GM12874 (cell line): ENCODE measurements at regions not wholly inside any gene's neighbourhood (a gene's known extent, or its start where the extent isn't known, plus 50 kb on each side); places are given as distances from the start of the nearest gene placed in this dataset.

ENCODE experiments used
- TF ChIP-seq, protein P1 (sequence below): IDR thresholded peaks from 2 replicates; pipeline ENCODE4 v1.5.1; 2011; ENCODE audit warnings: low read depth, mild to moderate bottlenecking, control low read depth, low read length, moderate library complexity; ENCODE audit not compliant: insufficient read depth

DNA sequence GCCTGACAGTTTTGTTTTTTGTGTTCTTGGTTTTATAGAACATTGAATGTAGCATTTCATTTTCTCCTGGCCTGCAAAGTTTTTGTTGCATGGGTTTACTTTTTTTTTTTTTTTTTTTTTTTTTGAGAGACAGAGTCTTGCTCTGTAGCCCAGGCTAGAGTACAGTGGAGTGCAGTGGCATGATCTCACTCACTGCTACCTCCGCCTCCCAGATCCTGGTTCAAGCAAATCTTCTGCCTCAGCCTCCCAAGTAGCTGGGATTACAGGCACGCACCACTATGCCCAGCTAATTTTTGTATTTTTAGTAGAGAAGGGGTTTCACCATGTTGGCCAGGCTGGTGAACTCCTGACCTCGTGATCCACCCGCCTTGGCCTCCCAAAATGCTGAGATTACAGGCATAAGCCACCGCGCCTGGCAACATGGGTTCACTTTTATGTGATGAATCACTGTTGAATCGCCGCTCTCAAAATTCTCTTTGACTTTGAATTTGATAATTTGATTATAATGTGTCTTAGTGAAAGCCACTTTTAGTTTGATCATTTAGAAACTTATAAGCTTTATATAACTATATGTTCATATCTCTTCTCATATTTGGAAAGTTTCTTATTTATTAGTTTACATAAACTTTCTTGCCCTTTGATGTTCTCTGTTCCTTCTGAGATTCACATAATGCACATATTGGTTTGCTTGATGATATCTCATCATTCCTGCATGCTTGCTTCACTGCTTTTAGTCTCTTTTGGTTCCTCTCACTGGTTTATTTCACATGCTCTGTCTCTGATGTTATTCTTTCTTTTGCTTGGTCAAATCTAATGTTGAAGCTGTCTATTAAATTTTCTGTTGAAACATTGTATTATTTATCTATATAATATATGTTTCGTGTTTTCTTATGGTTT is 589.0 kb upstream of the CNTN5 start:
- TF ChIP-seq, protein P1, sequence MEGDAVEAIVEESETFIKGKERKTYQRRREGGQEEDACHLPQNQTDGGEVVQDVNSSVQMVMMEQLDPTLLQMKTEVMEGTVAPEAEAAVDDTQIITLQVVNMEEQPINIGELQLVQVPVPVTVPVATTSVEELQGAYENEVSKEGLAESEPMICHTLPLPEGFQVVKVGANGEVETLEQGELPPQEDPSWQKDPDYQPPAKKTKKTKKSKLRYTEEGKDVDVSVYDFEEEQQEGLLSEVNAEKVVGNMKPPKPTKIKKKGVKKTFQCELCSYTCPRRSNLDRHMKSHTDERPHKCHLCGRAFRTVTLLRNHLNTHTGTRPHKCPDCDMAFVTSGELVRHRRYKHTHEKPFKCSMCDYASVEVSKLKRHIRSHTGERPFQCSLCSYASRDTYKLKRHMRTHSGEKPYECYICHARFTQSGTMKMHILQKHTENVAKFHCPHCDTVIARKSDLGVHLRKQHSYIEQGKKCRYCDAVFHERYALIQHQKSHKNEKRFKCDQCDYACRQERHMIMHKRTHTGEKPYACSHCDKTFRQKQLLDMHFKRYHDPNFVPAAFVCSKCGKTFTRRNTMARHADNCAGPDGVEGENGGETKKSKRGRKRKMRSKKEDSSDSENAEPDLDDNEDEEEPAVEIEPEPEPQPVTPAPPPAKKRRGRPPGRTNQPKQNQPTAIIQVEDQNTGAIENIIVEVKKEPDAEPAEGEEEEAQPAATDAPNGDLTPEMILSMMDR: no peak

DNA sequence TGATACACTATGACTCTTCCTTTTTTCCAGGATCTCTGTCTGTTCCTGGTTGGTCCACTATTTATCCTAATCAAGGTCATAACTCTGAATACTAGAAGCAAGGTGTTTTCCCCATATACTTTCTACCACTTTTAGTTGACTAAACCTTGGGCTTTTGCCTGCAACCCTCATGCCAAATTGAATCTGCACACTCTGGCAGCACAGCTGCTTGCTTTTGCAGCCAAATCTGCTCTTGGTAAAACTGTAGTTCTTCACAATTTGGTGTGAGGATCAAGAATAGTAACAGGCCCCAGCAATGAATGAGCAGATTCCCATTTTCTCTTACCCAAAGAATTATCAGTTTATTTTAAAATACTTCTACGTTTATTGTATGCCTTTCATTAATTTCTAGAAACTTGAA is 586.5 kb upstream of the CNTN5 start:
- TF ChIP-seq, protein P1: no peak

DNA sequence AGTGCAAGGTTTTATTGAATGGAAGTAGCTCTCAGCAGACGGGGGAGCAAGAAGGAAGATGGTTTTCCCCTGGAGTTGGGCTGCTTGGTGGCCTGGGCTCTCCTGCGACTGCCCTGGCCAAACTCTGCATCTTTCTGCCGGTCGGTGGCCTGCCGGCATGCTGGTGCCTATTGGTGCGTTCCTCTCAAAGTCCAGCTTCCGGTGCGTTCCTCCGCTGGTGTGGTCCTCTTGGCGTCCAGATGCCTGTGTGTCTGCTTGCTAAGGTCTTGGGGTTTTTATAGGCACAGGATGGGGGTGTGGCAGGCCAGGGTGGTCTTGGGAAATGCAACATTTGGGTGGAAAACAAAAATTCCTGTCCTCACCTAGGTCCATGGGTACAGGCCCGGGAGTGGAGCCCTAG is 567.4 kb upstream of the CNTN5 start:
- TF ChIP-seq, protein P1: no peak

DNA sequence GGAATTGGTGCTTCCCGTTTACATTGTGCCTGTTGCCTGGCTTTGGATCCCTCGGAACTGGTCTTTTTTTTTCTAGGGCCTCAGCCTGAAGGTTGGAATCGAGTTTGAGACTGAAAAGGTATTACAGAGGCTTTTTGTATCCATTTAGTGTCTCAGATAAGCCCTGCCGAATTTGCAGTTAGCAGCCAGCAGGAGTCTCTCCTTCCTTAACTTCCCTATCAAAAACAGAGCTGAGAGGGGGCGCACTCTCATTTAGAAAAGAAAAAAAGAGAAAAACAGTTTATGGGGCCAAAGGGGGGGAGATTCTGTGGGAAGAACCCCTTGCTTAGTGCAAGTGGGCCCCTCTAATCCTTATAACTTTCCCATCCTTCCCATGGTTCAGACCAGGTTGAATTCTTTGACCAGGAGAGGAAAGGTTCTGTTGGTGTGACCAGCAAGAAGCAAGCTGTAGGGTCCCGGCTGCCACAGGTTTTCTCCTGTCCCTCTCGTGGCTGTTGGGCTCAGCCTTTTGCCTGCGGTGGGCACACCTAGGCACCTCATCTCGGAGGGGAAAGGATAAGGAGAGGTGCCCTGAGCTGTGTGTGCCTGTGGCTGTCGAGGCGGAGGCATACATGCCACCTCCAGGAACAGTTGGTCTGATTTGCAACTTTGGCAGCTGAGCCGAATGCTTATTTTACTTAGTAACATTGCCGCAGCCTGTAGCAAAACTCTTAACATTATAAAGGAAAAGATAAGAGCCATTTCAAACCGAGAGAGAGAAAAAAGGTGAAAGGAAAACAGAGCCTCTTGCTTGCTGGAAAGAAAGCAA is 565.0 kb upstream of the CNTN5 start:
- TF ChIP-seq, protein P1: no peak

DNA sequence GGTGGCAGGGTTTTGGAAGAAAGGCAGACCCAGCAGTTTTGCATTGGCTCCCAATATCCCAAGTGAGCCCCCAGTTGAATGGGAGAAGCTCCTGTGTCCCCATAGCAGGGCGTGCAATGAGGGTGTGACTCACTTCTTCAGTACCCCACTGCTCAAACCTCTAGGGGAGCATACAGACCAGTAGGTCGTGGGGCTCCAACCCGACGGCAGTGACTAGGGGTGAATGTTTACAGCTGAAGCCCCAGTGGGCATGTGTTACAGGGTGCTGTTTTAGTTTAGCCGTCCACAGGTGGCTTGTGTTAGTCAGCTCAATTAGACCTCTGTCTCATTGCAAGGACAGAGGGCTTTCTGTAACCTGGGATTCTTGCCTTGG is 564.5 kb upstream of the CNTN5 start:
- TF ChIP-seq, protein P1: no peak

DNA sequence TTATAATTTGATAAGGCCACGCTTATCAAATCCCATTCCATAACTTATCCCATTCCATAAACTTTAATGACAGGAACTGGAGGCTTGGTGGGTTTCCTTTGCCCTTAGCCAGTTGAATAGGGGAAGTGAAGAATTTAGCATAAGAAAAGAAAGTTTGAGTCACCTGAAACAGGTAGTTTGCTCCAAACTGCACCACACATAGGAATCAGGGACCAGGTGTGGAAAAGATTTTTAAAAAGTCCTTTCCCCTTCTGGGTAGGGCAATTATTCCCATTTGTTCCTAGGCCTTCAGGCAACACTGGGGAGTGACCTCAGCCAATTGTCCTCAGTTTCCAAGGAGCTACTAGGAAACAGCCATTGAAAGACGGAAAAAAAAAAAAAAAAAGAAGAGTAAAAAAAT is 525.7 kb upstream of the CNTN5 start:
- TF ChIP-seq, protein P1: no peak

DNA sequence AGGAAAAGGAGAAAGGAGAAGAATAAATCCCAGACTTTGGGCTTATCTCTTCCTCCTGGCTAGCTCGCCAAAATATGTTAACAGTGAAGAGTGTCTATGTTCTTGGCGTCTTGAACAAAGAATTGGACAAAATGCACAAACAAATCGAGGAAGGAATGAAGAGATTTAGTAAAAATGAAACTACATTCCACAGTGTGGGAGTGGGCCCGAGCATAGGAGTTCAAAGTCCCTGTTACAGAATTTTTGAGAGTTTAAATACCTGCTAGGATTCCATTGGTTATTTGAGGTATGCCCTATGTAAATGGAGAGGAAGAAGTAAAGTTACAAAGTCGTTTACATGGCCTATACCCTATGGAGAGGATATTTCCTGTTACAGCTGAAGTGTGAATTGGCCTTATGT is 525.1 kb upstream of the CNTN5 start:
- TF ChIP-seq, protein P1: no peak
